ENCODE measurements at regions not wholly inside any gene's neighbourhood (a gene's known extent, or its start where the extent isn't known, plus 50 kb on each side); places are given as distances from the start of the nearest gene placed in this dataset.

DNA sequence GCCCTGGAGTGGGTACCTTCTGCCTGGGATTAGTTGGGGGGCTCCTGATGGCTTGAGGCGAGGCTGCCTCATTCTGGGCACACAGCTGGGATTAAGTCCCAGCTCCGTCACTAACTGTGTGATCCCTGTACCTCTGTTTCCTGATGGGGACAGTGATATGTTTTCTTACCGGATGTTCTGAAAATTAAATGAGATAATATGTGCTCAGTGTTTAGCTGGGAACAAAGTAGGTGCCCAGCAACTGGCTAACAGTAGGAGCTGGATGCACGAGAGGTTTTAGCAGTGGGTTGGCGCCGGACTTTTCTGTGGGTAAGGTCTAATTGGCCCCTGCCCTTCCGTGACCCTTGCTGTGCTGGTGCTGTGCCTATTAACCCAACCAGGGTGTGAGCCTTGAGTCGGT, 203.4 kb downstream of the URI1 start:
- Histone ChIP-seq H3K14ac (ENCODE audit: insufficient read length) (no peak overlapping the region), H3K56ac (replicated peaks; ENCODE audit: insufficient read length, low read depth, low read length) (no peak overlapping the region), H2BK12ac (ENCODE audit: low read depth, low read length) (no peak overlapping the region), H3K9me3 (ENCODE audit: insufficient read depth in 2 of 2, low read depth in 1 of 2, low read length in 1 of 2) (no peaks in the 10 kb centered on the region), H4K5ac (ENCODE audit: insufficient read length, low read depth, low read length) (no peak overlapping the region), H3K23ac (ENCODE audit: insufficient read length) (no peak overlapping the region), H3K23me2 (ENCODE audit: low read depth, low read length) (no peaks in the 10 kb centered on the region), H3K79me1 (ENCODE audit: low read depth, low read length) (no peaks in the 10 kb centered on the region), H3K18ac (ENCODE audit: extremely low read depth, low read length) (no peak overlapping the region), H3K36me3 (ENCODE audit: control insufficient read depth in 2 of 4, insufficient read depth in 4 of 4, low read length in 3 of 4) (no peaks in the 10 kb centered on the region), H2BK20ac (ENCODE audit: low read length) (no peak overlapping the region), H3K27me3 (replicated peaks in 1 of 4; ENCODE audit: control insufficient read depth in 3 of 4, extremely low read depth in 1 of 4, insufficient read depth in 3 of 4, low read length in 3 of 4) (no peaks in the 10 kb centered on the region), H3K79me2 (ENCODE audit: control insufficient read depth in 1 of 2, insufficient read depth in 2 of 2, low read length in 2 of 2) (no peaks in the 10 kb centered on the region), H2BK15ac (ENCODE audit: low read length) (no peak overlapping the region), H4K20me1 (replicated peaks in 1 of 2; ENCODE audit: control insufficient read depth in 1 of 2, insufficient read depth in 2 of 2, low read length in 2 of 2) (no peaks in the 10 kb centered on the region), H3K4me2 (ENCODE audit: insufficient read depth in 1 of 2, low read depth in 2 of 2, low read length in 2 of 2) (no peak overlapping the region), H3K9ac (replicated peaks in 1 of 4; ENCODE audit: extremely low read depth in 1 of 4, low read depth in 3 of 4, low read length in 3 of 4) (no peak overlapping the region), H3K4ac (replicated peaks; ENCODE audit: insufficient read length, low read depth, low read length) (no peak overlapping the region), H4K91ac (replicated peaks; ENCODE audit: insufficient read length, low read length) (no peak overlapping the region), H2BK120ac (replicated peaks; ENCODE audit: low read depth, low read length) (no peak overlapping the region), H4K8ac (ENCODE audit: extremely low read depth, insufficient read depth, low read length) (no peak overlapping the region), H2AK5ac (ENCODE audit: low read depth, low read length) (no peak overlapping the region), H3K4me3 (ENCODE audit: extremely low read depth in 1 of 4, insufficient read depth in 2 of 4, low read depth in 3 of 4, low read length in 4 of 4) (no peak overlapping the region), H3K27ac (ENCODE audit: low read depth, low read length) (no peak overlapping the region), H3K4me1 (replicated peaks in 1 of 4; ENCODE audit: control insufficient read depth in 3 of 4, insufficient read depth in 4 of 4, low read length in 3 of 4) (no peaks in the 10 kb centered on the region), H2BK5ac (ENCODE audit: low read depth, low read length) (no peak overlapping the region), H2AFZ (ENCODE audit: low read length) (no peak overlapping the region)
- ChIA-PET CTCF (ENCODE audit: partially characterized antibody) (interaction anchor here (1.0 to 1.6 kb wide), 2 partner anchors 12 to 60 kb away, joined by 3 to 4 read pairs; no protein-coding TSS in a partner anchor), POLR2A (ENCODE audit: partially characterized antibody) (no interaction called here)
- no peak for DNase-seq (ENCODE audit: low read depth in 1 of 2, low spot score in 2 of 2)
- FAIRE-seq: no peak
- 91% methylated on average over 8 of the region's 8 CpGs; no CpG with 5 or more reads in 1 of the 2 experiments for WGBS, 2 experiments (ENCODE audit: extremely low coverage in 1 of 2, insufficient coverage in 1 of 2, insufficient read length in 1 of 2, insufficient replicate concordance in 2 of 2, low coverage in 1 of 2, low lambda C conversion rate in 2 of 2, missing lambda C conversion rate in 1 of 2)
- TF ChIP-seq CHD2 (IDR thresholded peaks at IDR 0.05; ENCODE audit: low read length) (no peak), BCL11A (IDR thresholded peaks at IDR 0.05; ENCODE audit: low read depth in 2 of 2, low read length in 2 of 2) (no peak), PHF8 (conservative IDR thresholded peaks at IDR 0.05; ENCODE audit: low read depth, low read length) (no peak), JUND (IDR thresholded peaks at IDR 0.05; ENCODE audit: low read length) (no peak), RFX5 (IDR thresholded peaks at IDR 0.05; ENCODE audit: borderline replicate concordance, low read depth, low read length) (no peak), ZNF274 (IDR thresholded peaks at IDR 0.05; ENCODE audit: borderline replicate concordance, extremely low read depth, low read length) (no peak), EP300 (IDR thresholded peaks at IDR 0.05; ENCODE audit: borderline replicate concordance in 1 of 2, low read depth in 2 of 2, low read length in 2 of 2) (no peak), SRF (IDR thresholded peaks at IDR 0.05; ENCODE audit: low read depth, low read length) (no peak), ASH2L (IDR thresholded peaks at IDR 0.05; ENCODE audit: low read length) (no peak), YY1 (IDR thresholded peaks at IDR 0.05; ENCODE audit: low read depth, low read length) (no peak)
- TF ChIP-seq, protein P1, sequence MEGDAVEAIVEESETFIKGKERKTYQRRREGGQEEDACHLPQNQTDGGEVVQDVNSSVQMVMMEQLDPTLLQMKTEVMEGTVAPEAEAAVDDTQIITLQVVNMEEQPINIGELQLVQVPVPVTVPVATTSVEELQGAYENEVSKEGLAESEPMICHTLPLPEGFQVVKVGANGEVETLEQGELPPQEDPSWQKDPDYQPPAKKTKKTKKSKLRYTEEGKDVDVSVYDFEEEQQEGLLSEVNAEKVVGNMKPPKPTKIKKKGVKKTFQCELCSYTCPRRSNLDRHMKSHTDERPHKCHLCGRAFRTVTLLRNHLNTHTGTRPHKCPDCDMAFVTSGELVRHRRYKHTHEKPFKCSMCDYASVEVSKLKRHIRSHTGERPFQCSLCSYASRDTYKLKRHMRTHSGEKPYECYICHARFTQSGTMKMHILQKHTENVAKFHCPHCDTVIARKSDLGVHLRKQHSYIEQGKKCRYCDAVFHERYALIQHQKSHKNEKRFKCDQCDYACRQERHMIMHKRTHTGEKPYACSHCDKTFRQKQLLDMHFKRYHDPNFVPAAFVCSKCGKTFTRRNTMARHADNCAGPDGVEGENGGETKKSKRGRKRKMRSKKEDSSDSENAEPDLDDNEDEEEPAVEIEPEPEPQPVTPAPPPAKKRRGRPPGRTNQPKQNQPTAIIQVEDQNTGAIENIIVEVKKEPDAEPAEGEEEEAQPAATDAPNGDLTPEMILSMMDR (IDR thresholded peaks at IDR 0.05; ENCODE audit: control extremely low read depth in 1 of 3, insufficient read depth in 1 of 3, low read depth in 1 of 3, low read length in 3 of 3): no peak
- TF ChIP-seq, protein P2, sequence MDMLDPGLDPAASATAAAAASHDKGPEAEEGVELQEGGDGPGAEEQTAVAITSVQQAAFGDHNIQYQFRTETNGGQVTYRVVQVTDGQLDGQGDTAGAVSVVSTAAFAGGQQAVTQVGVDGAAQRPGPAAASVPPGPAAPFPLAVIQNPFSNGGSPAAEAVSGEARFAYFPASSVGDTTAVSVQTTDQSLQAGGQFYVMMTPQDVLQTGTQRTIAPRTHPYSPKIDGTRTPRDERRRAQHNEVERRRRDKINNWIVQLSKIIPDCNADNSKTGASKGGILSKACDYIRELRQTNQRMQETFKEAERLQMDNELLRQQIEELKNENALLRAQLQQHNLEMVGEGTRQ (IDR thresholded peaks at IDR 0.05; ENCODE audit: low read length): no peak

Data from H1 (cell line).